Nephron progenitor cell (in vitro differentiated cells): ENCODE measurements at regions not wholly inside any gene's neighbourhood (a gene's known extent, or its start where the extent isn't known, plus 50 kb on each side); places are given as distances from the start of the nearest gene placed in this dataset.

Experiments used
- DNase-seq: peaks from one replicate; pipeline ENCODE4 v3.0.0; 2021
- H3K27ac Mint-ChIP-seq: 2 replicates; pipeline ENCODE4 v1.8.0; 2021; ENCODE audit warnings: mild to moderate bottlenecking, moderate library complexity, mixed read lengths
- H3K27me3 Mint-ChIP-seq: 2 replicates; pipeline ENCODE4 v1.8.0; 2021; ENCODE audit warnings: mild to moderate bottlenecking, low read depth, mixed read lengths; ENCODE audit not compliant: poor library complexity
- H3K36me3 Mint-ChIP-seq: 2 replicates; pipeline ENCODE4 v1.8.0; 2021; ENCODE audit warnings: low read depth, mixed read lengths
- H3K4me1 Mint-ChIP-seq: 2 replicates; pipeline ENCODE4 v1.8.0; 2021; ENCODE audit warnings: mixed read lengths
- H3K4me3 Mint-ChIP-seq: 2 replicates; pipeline ENCODE4 v1.8.0; 2021; ENCODE audit warnings: mild to moderate bottlenecking, moderate library complexity, mixed read lengths
- H3K9me3 Mint-ChIP-seq: 2 replicates; pipeline ENCODE4 v1.8.0; 2021; ENCODE audit warnings: mild to moderate bottlenecking, moderate library complexity, mixed read lengths
- TF ChIP-seq, protein P1 (sequence below): fragments of 200-600 bp; sonication (generic); IDR thresholded peaks from 2 replicates; pipeline ENCODE4 v1.5.0; 2021; ENCODE audit warnings: antibody characterized with exemption

DNA sequence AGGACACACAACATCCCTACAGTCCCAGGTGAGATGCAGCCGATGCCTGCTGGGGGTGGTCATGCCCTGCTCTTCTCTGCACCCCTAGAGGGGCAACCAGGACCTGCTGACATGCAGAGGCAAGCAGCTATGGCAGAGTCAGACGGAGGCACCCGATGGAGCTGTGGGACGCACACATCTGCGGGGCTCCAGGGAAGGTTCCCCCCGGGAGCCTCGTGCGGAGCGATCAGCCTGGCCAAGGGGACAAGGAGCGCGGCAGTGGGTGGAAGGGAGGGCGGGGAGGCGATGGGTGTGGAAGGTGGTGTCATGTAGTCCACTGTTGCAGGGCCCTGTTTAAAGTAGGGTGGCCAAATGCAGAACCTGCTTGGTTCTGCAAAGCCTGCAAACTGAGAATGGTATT, 143.0 kb upstream of the AJAP1 start:
- TF ChIP-seq, protein P1, sequence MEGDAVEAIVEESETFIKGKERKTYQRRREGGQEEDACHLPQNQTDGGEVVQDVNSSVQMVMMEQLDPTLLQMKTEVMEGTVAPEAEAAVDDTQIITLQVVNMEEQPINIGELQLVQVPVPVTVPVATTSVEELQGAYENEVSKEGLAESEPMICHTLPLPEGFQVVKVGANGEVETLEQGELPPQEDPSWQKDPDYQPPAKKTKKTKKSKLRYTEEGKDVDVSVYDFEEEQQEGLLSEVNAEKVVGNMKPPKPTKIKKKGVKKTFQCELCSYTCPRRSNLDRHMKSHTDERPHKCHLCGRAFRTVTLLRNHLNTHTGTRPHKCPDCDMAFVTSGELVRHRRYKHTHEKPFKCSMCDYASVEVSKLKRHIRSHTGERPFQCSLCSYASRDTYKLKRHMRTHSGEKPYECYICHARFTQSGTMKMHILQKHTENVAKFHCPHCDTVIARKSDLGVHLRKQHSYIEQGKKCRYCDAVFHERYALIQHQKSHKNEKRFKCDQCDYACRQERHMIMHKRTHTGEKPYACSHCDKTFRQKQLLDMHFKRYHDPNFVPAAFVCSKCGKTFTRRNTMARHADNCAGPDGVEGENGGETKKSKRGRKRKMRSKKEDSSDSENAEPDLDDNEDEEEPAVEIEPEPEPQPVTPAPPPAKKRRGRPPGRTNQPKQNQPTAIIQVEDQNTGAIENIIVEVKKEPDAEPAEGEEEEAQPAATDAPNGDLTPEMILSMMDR: no peak
- H3K4me1 Mint-ChIP-seq: peaks cover 51% of the 10 kb centered on the region
- H3K4me3 Mint-ChIP-seq: no peak overlapping the region
- no peak for DNase-seq
- H3K27me3 Mint-ChIP-seq: peaks cover 11% of the 10 kb centered on the region
- no peaks in the 10 kb centered on the region for H3K36me3 Mint-ChIP-seq
- no peak overlapping the region for H3K27ac Mint-ChIP-seq
- H3K9me3 Mint-ChIP-seq: no peaks in the 10 kb centered on the region

DNA sequence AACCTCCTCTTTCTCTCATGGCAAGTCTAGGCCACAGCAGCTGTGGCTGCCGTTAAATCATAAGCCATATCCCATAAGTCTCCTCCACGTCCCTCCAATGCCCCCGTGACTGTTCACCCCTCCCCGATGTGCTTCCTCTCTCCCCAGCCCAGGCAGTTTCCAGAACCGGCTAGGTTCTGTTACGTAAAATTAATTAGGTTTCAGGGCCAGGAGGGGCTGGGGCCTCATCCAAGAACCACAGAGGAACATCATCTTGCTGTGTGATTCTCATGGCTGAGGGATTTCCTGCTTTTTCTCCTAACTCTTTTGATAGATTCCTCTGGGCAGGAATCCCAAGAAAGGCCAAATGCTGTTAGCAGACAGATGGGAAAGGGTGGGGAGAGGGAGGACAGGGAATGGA, 141.8 kb upstream of the AJAP1 start:
- Mint-ChIP-seq H3K27ac (no peak overlapping the region), H3K27me3 (peaks cover 10% of the 10 kb centered on the region), H3K9me3 (no peaks in the 10 kb centered on the region), H3K4me3 (no peak overlapping the region), H3K4me1 (peaks cover 63% of the 10 kb centered on the region), H3K36me3 (no peaks in the 10 kb centered on the region)
- TF ChIP-seq, protein P1: no peak
- no peak for DNase-seq

DNA sequence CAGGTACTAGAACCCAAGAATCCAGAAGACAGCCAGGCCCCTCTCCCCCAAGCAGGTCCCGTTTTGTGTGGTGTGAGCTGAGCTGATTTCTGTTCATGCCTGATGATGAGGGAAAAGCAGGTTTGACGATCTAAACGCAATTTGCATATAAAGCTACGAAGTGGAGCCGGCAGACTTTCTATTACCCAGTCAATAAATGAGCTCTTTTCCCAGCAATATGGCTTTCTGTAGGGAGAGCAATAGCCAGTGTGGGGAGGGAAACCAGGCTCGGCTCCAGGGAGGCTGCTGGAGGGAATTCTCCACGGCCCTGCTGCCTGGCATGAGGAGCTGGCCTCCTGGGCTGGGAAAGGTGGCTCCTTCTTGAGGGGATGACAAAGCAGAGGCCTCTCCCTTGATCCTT, 140.7 kb upstream of the AJAP1 start:
- no peak overlapping the region for H3K27ac Mint-ChIP-seq

DNA sequence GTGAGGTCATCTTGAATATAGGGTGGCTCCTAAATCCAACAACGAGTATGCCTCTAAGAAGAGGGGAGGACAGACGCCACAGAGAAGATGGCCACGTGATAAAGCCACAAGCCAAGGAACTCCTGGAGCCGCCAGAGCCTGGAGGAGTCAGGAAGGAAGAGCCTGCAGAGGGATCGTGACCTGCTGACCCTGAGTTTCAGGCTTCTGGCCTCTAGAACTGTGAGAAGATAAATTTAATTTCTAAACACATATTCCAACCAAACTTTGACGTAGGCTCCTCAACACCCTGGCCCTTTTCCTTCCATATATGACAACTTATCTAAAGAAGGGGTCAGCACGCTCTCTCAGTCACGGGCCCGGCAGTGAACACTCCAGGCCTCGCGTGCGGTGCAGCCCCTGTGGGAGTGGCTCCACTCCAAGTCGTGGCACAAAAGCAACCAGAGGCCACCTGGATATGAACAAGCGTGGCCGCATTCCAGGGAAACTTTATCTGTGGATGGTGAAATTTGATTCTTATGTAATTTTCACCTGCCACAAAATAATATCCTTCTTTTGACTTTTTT, 138.6 kb upstream of the AJAP1 start:
- Mint-ChIP-seq H3K36me3 (no peaks in the 10 kb centered on the region), H3K9me3 (no peaks in the 10 kb centered on the region), H3K4me3 (no peak overlapping the region), H3K4me1 (peaks cover 48% of the 10 kb centered on the region), H3K27ac (no peak overlapping the region), H3K27me3 (peaks cover 16% of the 10 kb centered on the region)
- TF ChIP-seq, protein P1: no peak
- DNase-seq: no peak

More for the DNA sequence above, 140.7 kb upstream of the AJAP1 start:
- Mint-ChIP-seq H3K4me3 (no peak overlapping the region), H3K9me3 (no peaks in the 10 kb centered on the region), H3K27me3 (peaks cover 10% of the 10 kb centered on the region), H3K36me3 (no peaks in the 10 kb centered on the region), H3K4me1 (peaks cover 69% of the 10 kb centered on the region)
- TF ChIP-seq, protein P1: no peak
- no peak for DNase-seq

DNA sequence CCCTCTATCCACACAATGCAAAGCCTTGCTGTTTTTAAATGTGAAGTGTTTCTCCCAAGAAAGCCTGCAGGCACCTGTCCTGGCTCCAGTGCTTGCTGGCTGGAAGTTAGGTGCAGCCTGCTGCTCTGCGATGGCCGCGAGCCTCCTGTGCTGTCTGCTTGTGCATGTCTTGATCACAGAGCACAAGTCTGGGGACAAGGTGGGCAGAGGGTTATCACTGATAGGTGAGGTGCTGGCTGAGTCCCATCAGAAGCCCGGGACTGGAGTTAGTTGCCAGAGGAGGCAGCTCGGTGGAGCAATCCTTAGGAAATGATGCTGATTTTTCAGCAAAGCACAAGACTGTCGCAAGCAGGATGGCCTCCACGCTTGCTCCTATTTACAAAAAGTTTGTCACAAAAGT, 137.8 kb upstream of the AJAP1 start:
- peaks cover 14% of the 10 kb centered on the region for H3K27me3 Mint-ChIP-seq
- no peak overlapping the region for H3K27ac Mint-ChIP-seq
- peaks cover 41% of the 10 kb centered on the region for H3K4me1 Mint-ChIP-seq
- H3K36me3 Mint-ChIP-seq: no peaks in the 10 kb centered on the region
- TF ChIP-seq, protein P1: no peak
- no peak for DNase-seq
- H3K4me3 Mint-ChIP-seq: no peak overlapping the region
- no peaks in the 10 kb centered on the region for H3K9me3 Mint-ChIP-seq

DNA sequence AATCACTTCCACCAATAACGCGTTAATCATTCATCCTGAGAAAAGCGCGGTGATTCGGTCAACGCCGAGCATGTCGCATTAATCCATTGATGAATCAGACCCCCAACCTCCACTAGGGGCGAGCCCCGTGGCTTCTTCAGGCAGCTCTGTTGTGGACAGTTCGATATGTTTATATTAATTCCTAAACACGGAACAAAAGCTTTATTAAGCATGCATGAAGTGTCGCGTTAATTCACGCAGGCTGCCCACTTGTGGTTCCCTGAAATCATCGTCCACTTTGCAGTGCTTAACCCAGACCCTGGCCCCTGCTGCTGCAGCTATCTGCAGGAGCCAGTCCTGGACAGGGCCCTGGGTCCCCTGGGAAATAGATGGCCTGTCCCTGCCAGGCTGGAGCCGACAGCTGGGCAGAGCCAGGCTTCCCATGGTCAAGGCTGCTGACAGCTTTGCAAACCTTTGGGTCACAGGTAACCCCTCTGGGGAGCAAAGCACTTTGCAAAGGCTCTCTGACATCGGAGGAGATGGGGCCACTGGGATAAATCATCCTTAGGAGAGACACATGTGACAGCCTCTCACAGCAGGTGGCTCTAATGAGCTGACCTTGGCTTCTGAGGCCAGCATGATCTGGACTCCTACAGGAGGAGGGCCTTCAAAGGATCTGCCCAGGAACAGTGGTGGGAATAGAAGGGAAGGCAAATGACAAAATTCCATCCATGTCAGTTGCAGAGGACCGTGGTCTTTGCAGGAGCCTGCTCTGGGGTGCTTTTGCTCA, 137.0 kb upstream of the AJAP1 start:
- TF ChIP-seq, protein P1: no peak
- Mint-ChIP-seq H3K9me3 (no peaks in the 10 kb centered on the region), H3K36me3 (no peaks in the 10 kb centered on the region), H3K4me1 (peaks cover 34% of the 10 kb centered on the region), H3K27ac (no peak overlapping the region), H3K4me3 (no peak overlapping the region), H3K27me3 (peaks cover 17% of the 10 kb centered on the region)
- no peak for DNase-seq
